ENCODE measurements at regions not wholly inside any gene's neighbourhood (a gene's known extent, or its start where the extent isn't known, plus 50 kb on each side); places are given as distances from the start of the nearest gene placed in this dataset.
"Not testable (repeated sequence)": the region's sequence is repeated elsewhere in the genome, so short reads cannot be mapped to it uniquely, and the experiment has no call there.

DNA sequence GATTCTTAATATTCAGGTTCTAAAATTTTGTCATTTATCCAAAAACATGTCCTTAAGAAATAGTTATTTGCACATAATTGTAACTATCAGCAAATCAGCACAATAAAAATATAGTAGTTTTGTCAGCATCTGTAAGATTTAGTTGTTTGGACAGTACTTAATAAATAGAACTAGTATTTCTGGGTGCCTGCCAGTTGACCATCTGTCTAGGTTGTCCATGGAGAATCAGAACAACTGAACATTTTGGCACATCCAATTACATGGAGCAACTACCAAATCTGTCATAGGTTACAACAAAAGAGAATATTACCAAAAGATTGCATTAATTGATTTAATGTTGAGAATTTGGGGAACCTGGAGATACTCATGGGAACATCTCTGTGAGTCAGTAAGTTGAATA lies 305.5 kb upstream of the TACR3 start:
- DNase-seq (ENCODE audit: low spot score) (no peak), ATAC-seq (no peak)
- intact Hi-C loops (cut with DNase I): no loop called here

GRCh38 chr4:104022831-104023230 lies 303.0 kb upstream of the TACR3 start:
- no peak for ATAC-seq
- DNase-seq (ENCODE audit: low spot score): no peak
- intact Hi-C loops (cut with DNase I): no loop called here

DNA sequence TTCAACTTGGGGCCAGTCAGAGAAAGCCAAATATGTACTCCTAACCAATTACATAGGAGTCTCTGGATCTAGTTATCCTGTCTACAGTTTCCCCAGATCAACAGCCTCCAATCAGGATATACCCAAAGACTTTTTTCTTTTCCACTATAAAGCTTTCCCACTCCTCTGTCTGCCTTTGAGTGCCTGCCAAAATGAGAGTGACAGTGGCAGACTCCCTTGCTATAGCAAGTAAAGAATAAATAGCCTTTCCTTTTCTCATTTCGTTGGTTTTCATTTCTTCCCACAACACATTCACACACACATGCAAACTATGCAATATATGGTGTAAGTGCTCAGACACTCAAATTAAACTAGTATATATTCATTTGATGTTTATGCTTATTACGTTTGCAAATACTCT lies 302.4 kb upstream of the TACR3 start:
- ATAC-seq (no peak), DNase-seq (ENCODE audit: low spot score) (no peak)
- intact Hi-C loops (cut with DNase I): no loop called here

- ATAC-seq: no peak
- intact Hi-C loops (cut with DNase I): no loop called here
- DNase-seq (ENCODE audit: low spot score): no peak
Observed at GRCh38 chr4:104020641-104021040, 300.9 kb upstream of the TACR3 start.

- no peak for ATAC-seq
- intact Hi-C loops (cut with DNase I): no loop called here
- no peak for DNase-seq (ENCODE audit: low spot score)
Observed at GRCh38 chr4:104017213-104017612, 297.4 kb upstream of the TACR3 start.

- intact Hi-C loops (cut with DNase I): no loop called here
- ATAC-seq: no peak
- DNase-seq (ENCODE audit: low spot score): no peak
Observed at GRCh38 chr4:104015680-104016079, 295.9 kb upstream of the TACR3 start.

GRCh38 chr4:104010722-104011121 lies 290.9 kb upstream of the TACR3 start:
- intact Hi-C loops (cut with DNase I): no loop called here
- DNase-seq (ENCODE audit: low spot score) (no peak), ATAC-seq (no peak)

DNA sequence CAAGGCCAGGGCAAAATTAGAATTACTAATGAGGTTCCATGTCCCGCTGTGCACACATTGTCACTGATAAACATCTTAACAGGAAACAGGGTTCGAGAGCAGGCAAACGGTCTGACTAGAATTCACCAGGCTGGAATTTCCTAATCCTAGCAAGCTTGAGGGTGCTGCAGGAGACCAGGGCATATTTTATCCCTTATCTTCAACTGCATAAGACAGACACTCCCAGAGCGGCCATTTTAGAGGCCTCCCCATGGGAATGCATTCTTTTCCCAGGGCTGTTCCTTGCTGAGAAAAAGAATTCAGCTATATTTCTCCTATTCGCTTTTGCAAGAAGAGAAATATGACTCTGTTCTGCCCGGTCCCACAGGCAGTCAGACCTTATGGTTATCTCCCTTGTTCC lies 282.5 kb upstream of the TACR3 start:
- ATAC-seq; DNase-seq (ENCODE audit: low spot score); intact Hi-C loops (cut with DNase I): not testable (repeated sequence)

- no peak for DNase-seq (ENCODE audit: low spot score)
- intact Hi-C loops (cut with DNase I): no loop called here
- ATAC-seq: no peak
Observed at GRCh38 chr4:103998756-103999155, 279.0 kb upstream of the TACR3 start.

DNA sequence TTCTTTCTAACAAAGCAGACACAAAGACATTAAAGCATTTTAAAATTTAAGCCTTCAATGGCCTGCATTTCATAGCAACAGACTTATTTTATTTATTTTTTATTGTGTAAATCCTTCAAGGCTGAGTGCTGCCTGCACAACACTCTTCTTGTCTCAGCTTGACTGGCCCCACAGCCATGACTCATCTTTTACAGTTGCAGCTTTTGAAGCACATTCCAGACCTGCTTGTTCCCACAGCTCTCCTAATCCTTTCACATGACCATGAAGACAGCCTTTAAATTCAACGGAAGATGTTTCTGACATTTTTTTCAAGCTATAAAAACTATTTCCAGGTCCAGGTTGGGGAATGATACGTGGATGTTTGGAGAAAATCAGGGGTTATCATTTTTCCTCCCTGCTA lies 276.9 kb upstream of the TACR3 start:
- peak; percentile 46 for ATAC-seq
- intact Hi-C loops (cut with DNase I): no loop called here

DNA sequence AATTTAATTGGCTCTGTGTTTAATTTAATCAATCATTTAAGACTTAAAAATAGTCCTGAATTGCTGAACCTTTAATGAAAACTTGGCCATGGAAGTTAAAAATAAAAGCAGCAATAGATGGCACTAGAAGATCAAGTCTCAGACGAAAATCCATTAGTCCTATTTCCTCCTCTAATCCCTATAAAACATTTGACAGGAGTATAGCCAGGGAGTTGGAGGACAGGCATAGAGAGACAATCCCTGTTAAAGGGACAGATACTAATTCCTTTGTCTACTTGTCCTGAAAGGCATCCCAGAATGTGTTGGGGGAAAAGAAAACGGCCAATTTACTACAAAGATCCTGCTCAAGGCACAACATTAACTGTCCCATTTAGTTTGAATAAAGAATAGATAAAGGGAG lies 276.3 kb upstream of the TACR3 start:
- no peak for ATAC-seq
- intact Hi-C loops (cut with DNase I): no loop called here
- DNase-seq (ENCODE audit: low spot score): no peak

More for the DNA sequence above, 276.9 kb upstream of the TACR3 start:
- no peak for DNase-seq (ENCODE audit: low spot score)

- intact Hi-C loops (cut with DNase I): no loop called here
- no peak for DNase-seq (ENCODE audit: low spot score)
- no peak for ATAC-seq
Observed at GRCh38 chr4:103994059-103994458, 274.3 kb upstream of the TACR3 start.

GRCh38 chr4:103982454-103982853 lies 262.7 kb upstream of the TACR3 start:
- no peak for ATAC-seq
- intact Hi-C loops (cut with DNase I): no loop called here
- DNase-seq (ENCODE audit: low spot score): no peak

DNA sequence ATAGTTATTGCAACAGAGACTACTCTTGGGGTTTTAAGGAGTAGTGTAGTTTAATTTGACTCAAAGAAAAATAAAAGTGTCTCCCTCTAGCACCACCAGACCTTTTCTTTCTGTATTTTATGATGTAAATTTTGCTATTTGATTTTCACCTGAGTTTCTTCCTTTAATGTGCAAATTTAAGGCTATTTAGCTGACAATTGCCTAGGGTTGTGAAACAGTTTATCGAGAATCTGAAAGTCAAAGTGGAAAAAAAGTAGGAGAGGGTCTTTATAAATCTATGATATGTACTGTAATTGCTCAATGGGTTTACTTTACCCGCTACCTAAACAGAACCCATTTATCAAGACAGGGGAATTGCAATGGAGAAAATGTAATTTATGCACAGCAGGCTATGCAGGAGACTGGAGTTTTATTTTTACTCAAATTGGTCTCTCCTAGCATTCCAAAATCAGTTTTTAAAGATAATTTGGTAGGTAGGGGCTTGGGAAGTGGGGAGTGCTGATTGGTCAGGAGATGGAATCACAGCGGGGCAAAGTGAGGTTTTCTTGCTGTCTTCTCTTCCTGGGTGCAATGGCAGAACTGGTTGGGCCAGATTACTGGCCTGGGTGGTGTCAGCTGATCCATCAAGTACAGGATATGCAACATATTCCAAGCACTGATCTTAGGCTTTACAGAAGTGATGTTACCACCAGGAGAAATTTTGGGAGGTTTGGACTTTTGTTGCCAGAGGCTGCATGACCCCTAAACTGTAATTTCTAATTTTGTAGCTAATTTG lies 228.6 kb upstream of the TACR3 start:
- no peak for ATAC-seq
- DNase-seq (ENCODE audit: low spot score): no peak
- intact Hi-C loops (cut with DNase I): no loop called here

DNA sequence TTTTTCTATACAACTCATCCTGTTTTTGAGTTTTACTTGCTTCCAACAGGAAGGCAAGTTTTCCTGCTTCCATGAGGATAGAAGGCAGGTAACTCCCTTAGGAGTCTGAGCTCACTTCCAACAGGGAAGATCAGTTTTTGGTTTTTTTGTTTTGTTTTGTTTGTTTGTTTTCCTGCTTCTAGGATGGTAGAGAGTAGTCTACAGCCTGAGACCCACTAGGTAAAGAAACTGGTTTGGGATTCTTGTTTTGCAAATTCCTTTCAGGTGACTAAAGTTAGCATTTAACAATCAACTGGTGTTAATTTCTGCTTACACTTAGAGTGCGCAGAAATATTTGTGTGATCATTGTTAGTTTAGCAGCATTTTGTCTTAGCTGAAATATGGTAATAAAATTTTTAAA lies 227.8 kb upstream of the TACR3 start:
- no peak for ATAC-seq
- no peak for DNase-seq (ENCODE audit: low spot score)
- intact Hi-C loops (cut with DNase I): no loop called here

- DNase-seq (ENCODE audit: low spot score); intact Hi-C loops (cut with DNase I); ATAC-seq: not testable (repeated sequence)
Observed at GRCh38 chr4:103946621-103947268, 227.0 kb upstream of the TACR3 start.

GRCh38 chr4:103938488-103938887 lies 218.7 kb upstream of the TACR3 start:
- DNase-seq (ENCODE audit: low spot score): no peak
- no peak for ATAC-seq
- intact Hi-C loops (cut with DNase I): loop anchor here (10.0 kb wide), 1 partner anchor 734 kb away; no protein-coding TSS in a partner anchor

DNA sequence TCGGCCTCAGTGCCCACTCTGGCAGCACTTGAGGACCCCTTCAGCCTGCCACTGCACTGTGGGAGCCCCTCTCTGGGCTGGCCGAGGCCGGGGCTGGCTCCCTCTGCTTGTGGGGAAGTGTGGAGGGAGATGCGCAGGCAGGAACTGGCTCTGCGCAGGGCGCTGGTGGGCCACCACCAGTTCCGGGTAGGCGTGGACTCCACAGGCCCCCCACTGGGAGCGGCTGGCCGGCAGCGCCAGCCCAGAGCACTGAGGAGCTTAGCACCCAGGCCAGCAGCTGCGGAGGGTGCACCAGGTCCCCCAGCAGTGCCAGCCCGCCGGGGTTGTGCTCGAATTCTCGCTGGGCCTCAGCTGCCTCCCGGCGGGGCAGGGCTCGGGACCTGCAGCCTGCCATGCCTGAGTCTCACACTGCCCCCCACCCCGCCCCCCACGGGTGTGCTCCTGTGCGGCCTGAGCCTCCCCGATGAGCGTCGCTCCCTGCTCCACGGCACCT lies 216.9 kb upstream of the TACR3 start:
- intact Hi-C loops (cut with DNase I): loop anchor here (10.0 kb wide), 1 partner anchor 732 kb away; no protein-coding TSS in a partner anchor
- ATAC-seq: no peak
- no peak for DNase-seq (ENCODE audit: low spot score)

DNA sequence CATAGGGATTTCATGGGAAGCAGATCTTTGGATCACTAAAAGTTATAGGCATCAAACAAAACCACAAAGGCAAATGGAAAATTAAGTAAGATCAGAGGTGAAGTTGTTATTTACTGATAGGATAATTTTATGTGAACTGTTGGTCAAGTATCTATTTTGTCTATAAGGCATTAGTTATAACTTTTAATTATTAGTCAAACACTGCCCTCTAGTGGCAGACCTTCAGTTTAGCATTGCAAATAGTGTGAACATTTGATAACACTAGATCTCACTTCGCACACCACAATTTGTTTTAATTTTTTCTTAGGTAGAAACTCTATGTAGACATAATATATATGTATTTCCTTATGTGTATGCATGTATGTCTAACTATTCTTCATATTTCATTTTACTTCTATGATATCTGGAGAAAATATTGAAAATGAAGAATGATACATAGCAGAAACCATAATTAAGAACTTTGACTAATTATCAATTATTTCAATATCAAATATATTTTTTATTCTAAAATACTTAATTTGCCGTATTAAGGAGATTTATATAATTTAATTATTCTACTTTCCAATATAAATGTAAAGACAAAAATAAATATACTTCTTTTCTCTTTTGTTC lies 214.5 kb upstream of the TACR3 start:
- intact Hi-C loops (cut with DNase I): loop anchor here (10.0 kb wide), 1 partner anchor 729 kb away; no protein-coding TSS in a partner anchor
- DNase-seq (ENCODE audit: low spot score) (no peak), ATAC-seq (no peak)

GRCh38 chr4:103928370-103928769 lies 208.6 kb upstream of the TACR3 start:
- intact Hi-C loops (cut with DNase I): no loop called here
- DNase-seq (ENCODE audit: low spot score) (no peak), ATAC-seq (no peak)
